ENCODE measurements at regions not wholly inside any gene's neighbourhood (a gene's known extent, or its start where the extent isn't known, plus 50 kb on each side); places are given as distances from the start of the nearest gene placed in this dataset.
A peak's percentile ranks its signal among the peaks of the same experiment; 100 is the strongest.

DNA sequence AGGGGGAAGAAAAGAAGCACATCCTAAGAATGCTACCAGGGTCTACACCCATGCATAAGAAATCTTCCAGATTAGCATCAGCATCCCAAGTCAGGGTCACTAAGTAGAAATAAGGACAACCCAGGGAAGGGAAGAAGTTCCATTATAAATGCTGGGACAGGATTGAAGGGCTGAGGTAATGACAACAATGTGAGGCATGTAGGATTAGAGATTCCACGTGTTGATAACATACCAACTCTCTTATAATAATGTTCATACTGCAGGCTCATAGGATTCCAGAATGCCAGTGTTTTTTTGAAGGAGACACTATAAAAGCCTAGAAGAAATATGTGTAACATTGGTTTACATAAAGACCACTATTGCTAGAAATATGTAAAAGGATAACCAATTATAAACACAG, 201.2 kb downstream of the MID1IP1 start:
- Histone ChIP-seq H3K27me3 (no peaks in the 10 kb centered on the region), H3K4me1 (no peaks in the 10 kb centered on the region), H3K4me3 (no peak overlapping the region), H3K27ac (no peak overlapping the region), H3K9me3 (no peaks in the 10 kb centered on the region), H3K36me3 (no peaks in the 10 kb centered on the region)
- TF ChIP-seq, protein P1, sequence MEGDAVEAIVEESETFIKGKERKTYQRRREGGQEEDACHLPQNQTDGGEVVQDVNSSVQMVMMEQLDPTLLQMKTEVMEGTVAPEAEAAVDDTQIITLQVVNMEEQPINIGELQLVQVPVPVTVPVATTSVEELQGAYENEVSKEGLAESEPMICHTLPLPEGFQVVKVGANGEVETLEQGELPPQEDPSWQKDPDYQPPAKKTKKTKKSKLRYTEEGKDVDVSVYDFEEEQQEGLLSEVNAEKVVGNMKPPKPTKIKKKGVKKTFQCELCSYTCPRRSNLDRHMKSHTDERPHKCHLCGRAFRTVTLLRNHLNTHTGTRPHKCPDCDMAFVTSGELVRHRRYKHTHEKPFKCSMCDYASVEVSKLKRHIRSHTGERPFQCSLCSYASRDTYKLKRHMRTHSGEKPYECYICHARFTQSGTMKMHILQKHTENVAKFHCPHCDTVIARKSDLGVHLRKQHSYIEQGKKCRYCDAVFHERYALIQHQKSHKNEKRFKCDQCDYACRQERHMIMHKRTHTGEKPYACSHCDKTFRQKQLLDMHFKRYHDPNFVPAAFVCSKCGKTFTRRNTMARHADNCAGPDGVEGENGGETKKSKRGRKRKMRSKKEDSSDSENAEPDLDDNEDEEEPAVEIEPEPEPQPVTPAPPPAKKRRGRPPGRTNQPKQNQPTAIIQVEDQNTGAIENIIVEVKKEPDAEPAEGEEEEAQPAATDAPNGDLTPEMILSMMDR (IDR thresholded peaks at IDR 0.05) = no peak
- 59 to 94% methylated on average over 1 of the region's 1 CpG for WGBS, 2 donors
- intact Hi-C loops (cut with DNase I) = no loop called here
- DNase-seq (no peak), ATAC-seq (no peak)

DNA sequence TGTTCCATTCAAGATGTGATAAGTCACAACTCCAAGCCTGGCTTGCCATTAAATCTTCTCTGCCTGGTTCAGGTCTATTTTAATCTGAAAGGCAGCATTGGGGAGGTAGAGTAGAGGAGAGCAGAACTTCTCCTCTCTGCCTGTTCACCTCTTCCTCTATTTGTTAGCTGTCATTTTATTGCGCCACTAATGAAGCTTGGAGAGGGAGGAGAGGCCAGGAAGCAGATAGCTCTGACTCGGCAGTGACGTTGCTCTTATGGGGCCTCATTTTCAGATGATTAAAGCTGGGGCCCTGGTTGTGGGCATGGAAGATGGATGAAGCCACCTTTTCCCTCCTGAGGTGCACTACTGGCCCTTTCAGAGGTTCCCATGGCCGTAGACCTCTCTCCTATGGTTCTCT, 207.3 kb downstream of the MID1IP1 start:
- H3K27ac ChIP-seq = no peak overlapping the region
- ATAC-seq = no peak
- peaks cover 0 to 14% (median 0%) of the 10 kb centered on the region in 9 donors for H3K4me1 ChIP-seq
- no peaks in the 10 kb centered on the region for H3K36me3 ChIP-seq
- no peaks in the 10 kb centered on the region for H3K27me3 ChIP-seq
- TF ChIP-seq, protein P1 (IDR thresholded peaks at IDR 0.05) = no peak
- no peak for DNase-seq
- intact Hi-C loops (cut with DNase I) = no loop called here
- H3K9me3 ChIP-seq = no peaks in the 10 kb centered on the region
- H3K4me3 ChIP-seq = no peak overlapping the region
- 81 to 94% methylated on average over 4 of the region's 4 CpGs for WGBS, 2 donors

DNA sequence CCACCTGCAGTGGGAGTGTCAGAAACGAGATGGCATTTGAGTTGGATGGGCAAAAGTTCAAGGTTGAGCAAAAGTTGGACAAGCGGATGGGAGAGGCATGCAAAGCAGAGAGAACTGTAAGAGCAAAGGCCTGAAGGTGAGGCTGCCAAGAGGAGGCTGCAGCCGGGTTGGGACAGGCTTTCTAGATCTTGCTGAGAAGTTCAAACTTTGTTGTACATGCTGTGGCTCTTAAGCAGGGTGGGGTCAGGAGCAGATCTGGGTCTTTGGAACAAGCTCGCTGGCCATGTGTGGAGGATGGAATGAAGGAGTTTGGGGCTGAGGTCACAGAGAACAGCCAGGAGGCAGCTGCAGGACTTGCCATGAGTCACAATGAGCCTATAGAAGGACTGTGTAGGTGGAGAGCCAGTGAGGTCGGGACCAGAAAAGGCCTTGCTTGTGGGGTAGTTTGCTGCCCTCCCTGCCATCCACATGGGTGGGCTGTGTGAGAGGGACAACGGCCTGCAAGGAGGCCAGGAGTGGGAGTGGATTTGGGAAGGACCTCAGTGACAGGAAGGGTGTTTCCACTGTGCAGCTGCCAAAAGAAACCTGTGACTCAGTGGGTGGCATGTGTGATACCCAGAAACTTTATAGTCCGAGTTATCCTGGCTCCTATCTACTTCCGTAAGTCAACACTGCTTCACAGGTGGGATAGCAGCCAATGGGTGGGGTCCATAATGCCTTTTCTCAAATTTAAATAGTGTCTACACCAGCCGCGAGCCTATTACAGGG, 210.4 kb downstream of the MID1IP1 start:
- H3K27ac ChIP-seq = peak overlapping the region in 2 of 10 donors; percentile 13 to 31

DNA sequence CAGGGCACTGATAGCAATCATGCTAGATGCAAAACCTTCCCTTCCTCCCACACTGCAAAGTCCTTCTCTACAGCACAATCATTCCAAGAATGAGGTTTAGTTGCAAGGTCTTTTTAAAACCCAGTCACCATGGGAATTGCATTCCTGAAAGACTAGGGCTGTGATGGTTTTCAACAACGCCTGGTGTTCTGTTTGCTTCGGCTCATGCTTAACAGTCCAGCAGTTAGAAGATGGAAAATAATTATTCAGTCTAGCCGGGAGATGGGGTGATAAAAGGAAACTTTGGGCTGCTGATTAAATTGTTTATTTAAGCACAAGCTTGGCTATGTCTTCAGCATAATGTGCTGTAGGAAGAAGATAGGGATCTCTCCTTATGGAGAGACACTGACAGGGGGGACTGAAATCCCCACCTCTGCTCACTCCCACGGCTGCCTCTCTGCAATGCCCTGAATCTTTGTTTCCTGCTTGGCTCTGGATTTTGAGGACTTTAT, 211.4 kb downstream of the MID1IP1 start:
- Histone ChIP-seq H3K9me3 (no peaks in the 10 kb centered on the region), H3K36me3 (no peaks in the 10 kb centered on the region), H3K4me3 (no peak overlapping the region), H3K27me3 (peaks cover 0 to under 1% (median 0%) of the 10 kb centered on the region in 7 donors), H3K27ac (peak overlapping the region in 1 of 10 donors; percentile 31), H3K4me1 (peaks cover 0 to 14% (median 0%) of the 10 kb centered on the region in 9 donors)
- intact Hi-C loops (cut with DNase I) = loop anchor here in 1 of 10 donors (10.0 kb wide), 1 partner anchor 132 kb away; no protein-coding TSS in a partner anchor
- WGBS, 2 donors = 20 to 24% methylated on average over 4 of the region's 4 CpGs
- DNase-seq (no peak), ATAC-seq (peak in 5 of 8 donors; percentile 42 to 74 (median 53))
- TF ChIP-seq, protein P1 (IDR thresholded peaks at IDR 0.05) = no peak

More for the DNA sequence above, 210.4 kb downstream of the MID1IP1 start:
- peak in 7 of 8 donors; percentile 28 to 81 (median 45) for ATAC-seq
- H3K4me3 ChIP-seq = no peak overlapping the region
- no peaks in the 10 kb centered on the region for H3K27me3 ChIP-seq
- DNase-seq = peak in 1 of 2 donors; percentile 10
- intact Hi-C loops (cut with DNase I) = loop anchor here in 1 of 10 donors (10.0 kb wide), 1 partner anchor 133 kb away; no protein-coding TSS in a partner anchor
- H3K4me1 ChIP-seq = peaks cover 0 to 14% (median 0%) of the 10 kb centered on the region in 9 donors
- TF ChIP-seq, protein P1 (IDR thresholded peaks at IDR 0.05) = no peak
- 66 to 70% methylated on average over 10 of the region's 10 CpGs for WGBS, 2 donors
- no peaks in the 10 kb centered on the region for H3K9me3 ChIP-seq
- no peaks in the 10 kb centered on the region for H3K36me3 ChIP-seq

Measured in heart right ventricle (tissue), 16 donors.